Hepatic stellate cell (primary cell): ENCODE measurements at regions not wholly inside any gene's neighbourhood (a gene's known extent, or its start where the extent isn't known, plus 50 kb on each side); places are given as distances from the start of the nearest gene placed in this dataset.

Experiments
- DNase-seq: peaks from one replicate; pipeline ENCODE4 v3.0.0; 2011; ENCODE audit warnings: low spot score

- DNase-seq, result no peak
Observed at GRCh38 chr18:73918816-73919215, 228.8 kb downstream of the FBXO15 start.

DNA sequence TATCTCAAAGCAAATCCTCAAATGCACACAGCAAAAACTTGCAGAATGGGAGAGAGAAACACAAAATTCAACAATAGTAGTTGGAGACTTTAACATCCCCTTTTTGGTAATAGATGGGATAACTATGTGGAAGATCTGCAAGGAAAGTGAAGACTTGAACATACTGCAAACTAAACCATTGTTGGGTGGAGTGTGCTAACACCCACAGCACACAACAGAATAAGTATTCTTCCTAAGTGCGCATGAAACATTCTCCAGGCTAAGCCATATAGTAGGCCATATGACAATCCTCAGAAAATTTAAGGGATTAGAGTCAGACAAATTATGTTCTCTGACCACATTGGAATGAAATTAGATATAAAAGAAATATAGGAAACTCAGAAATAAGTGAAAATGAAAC is 230.6 kb downstream of the FBXO15 start:
- no peak for DNase-seq

- DNase-seq, result no peak
Observed at GRCh38 chr18:73913505-73913904, 234.1 kb downstream of the FBXO15 start.

GRCh38 chr18:73908323-73908722 is 239.3 kb downstream of the FBXO15 start:
- peak; percentile 16 for DNase-seq

DNA sequence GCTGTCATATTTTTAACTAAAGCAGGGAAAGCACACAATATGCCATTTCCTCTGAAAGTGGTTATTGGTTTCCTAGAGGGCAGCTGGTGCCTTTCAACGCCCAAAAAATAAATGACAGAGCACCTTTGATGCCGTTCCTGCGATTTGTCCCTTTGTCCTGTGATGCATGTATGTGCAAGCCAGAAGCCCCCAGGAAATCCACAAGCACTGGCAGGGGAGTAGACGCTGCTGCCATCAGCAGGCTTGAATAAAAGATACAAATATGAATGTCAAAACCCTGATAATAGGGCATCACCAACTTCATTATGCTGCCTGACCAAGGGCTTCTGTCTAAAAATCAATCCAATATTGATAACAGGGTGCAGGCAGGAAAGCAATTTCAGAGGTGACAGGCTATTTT is 246.1 kb downstream of the FBXO15 start:
- DNase-seq, result no peak

GRCh38 chr18:73901151-73901550 is 246.5 kb downstream of the FBXO15 start:
- no peak for DNase-seq

DNA sequence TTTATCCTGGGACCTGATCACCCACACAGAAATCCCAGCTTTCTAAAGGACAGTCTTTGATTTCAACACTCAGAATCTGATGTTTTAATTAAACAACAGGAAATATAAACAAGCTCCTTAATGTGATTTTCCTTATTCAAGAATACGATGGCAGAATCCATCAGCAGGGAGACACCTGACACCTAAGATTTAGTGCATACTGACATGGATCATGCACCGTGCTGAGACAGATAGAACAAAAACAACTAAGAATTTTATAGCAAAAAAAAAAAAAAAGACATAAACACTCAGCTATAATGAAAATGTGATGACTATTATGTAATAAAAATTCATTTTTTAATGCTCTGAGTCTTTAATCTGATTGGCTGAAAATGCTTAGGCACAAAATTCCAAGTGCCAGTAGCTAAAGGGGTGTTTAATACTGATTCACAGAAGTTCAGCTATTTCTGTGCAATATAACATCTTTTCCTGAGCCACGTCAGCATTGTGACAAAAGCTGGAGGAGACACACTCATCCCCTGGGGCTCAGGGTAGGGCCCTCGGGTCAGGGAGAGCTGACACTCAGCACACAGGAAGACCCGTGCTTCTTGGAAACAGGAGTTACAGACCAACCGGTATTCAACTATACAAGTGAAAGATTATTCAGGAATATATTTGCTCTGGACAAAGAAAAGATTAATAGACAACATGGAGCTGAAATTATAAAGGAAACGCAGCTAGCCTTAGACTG is 247.4 kb downstream of the FBXO15 start:
- no peak for DNase-seq

GRCh38 chr18:73897517-73897916 is 250.1 kb downstream of the FBXO15 start:
- no peak for DNase-seq

DNA sequence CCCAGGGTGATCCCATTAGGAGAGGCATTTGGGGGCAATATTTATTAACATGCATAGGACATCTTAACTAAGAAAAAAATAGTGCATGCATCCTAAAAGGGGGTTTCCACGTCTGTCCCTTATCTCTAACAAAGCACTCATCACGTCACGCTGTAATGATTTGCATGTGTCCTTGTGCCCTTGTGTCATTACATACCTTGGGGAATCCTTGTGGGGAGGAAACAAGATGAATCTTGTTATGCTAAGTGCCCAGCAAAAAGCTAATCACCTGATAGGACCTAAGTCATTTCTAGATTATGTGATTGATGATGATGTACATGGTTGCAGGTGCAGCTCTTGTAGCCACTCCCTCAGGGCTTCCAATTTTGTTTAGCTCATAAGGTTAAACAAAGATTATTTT is 250.9 kb downstream of the FBXO15 start:
- DNase-seq, result no peak

GRCh38 chr18:73895701-73896100 is 251.9 kb downstream of the FBXO15 start:
- DNase-seq, result no peak

DNA sequence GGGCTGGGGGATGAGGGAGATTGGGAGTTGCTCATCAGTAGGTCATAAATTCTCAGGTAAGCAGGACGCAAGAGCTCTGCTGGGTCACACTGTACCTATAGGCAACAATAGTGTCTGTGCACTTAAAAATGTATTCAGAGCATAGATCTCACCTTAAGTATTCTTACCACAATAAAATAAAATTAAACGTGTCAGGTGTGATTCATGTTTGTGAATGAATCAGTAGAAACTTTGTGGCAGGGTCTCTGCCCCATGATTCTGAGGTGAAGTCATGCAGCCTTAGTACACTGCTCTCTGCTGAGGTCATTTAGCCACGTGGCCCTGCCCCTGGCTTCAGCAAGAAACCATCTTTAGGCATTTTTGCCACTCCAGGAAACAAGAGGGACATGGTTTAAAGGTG is 253.8 kb downstream of the FBXO15 start:
- DNase-seq, result no peak

DNA sequence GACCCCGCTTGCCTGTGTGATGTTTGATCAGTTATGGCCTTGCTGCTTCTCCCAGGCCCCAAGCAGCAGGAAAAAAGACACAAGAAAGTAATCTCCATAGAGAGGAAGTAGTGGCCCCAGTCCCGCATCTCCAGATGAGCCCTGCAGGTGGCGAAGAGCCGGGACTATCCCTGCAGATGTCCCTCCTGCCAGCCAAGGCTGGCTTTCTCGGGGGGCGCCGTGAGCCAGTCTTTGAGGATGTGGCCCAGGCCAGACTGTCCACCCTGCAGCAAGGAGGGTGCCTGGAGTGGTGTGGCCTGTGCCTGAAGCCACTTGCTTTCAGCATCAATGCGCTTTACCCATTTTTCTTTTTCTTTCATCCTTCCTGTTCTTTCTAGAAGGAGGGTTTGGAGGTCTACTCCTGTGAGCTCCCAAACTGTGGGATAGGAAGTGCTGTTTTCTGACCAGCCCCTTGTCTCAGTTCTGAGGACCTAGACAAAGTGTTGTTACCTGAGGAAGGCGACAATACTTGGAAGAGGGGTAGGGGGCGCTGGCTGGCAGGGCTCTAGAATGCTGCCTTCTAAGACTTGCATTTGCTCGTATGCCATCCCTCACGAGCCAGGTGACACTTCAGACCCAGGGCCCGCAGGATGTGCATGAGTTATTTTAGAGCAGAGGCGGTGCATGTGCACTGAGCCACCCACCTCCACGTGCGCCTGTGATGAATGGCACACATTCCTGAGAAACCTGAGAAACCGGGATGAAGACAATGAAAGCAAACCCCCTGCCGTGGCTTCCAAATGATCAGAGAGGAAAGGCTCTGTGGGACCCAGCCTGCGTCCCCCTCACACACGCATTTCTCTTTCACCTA is 255.8 kb downstream of the FBXO15 start:
- no peak for DNase-seq

- DNase-seq, result no peak
Observed at GRCh38 chr18:73888565-73888964, 259.1 kb downstream of the FBXO15 start.

DNA sequence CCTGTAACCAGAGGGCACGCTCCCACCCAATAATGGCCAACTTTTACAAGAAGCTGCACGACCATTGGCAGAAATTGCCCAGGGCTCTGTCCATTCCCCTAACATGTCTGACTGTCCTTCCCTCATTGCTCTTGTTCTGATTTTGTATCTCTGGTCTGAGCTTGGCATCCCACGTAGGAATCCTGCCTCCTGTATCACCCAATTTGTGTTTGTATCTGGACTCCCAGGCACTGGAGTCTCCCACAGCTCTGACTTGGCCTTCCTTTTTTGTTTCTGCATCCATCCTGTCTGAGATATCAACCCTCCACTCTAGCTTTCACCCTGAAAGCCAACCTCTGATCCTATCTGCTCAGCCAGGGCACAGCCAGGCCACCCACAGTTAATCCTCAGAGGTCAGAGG is 259.8 kb downstream of the FBXO15 start:
- DNase-seq, result no peak

GRCh38 chr18:73884868-73885267 is 262.8 kb downstream of the FBXO15 start:
- no peak for DNase-seq

- no peak for DNase-seq
Observed at GRCh38 chr18:73881396-73881917, 266.2 kb downstream of the FBXO15 start.

DNA sequence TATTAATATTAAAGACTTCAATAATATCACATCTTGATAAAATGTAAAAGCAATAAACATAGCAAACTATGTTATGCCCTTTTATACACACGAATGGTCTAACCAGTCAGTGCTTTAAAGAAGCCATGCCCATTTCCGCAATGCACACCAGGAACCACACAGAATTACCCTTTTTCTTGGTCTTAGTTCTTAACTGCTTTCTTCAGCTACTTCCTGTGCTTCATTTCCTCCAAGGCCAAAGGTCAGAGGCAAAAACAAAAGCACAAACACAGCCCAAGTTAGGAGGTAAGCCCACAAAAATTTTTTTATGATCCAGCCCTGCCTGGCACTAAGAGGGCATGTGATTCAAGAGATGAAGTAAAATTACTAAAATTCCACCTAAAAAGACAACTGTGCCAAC is 267.2 kb downstream of the FBXO15 start:
- no peak for DNase-seq

DNA sequence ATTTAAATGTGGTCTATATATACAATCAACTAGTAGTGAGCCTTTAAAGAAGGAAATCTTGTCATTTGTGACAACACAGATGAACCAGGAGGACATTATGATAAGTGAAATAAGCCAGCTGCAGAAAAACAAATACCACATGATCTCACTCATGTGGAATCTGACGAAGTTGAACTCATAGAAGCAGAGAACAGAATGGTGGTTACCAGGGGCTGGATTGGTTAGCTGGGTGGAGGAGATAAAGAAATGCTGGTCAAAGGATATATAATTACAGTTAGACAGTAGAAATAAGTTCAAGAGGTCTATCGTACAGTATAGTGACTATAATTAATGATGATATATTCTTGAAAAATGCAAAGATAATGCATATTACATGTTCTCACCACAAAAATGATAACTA is 267.9 kb downstream of the FBXO15 start:
- peak; percentile 8 for DNase-seq

DNA sequence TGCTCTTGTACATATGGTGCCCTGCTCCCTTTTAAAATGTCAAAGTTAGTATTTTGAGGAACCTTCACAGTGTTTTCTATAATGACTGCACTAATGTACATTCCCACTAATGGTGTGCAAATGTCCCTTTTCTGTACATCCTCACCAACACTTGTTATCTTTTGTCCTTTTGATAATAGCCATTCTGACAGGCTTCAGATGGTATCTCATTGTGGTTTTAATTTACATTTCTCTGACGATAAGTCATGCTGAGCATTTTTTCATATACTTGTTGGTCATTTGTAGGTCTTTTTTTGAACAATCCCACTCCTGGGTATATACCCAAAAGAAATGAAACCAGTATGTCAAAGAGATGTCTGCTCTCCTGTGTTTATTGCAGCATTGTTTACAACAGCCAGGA is 268.3 kb downstream of the FBXO15 start:
- no peak for DNase-seq

GRCh38 chr18:73869182-73869581 is 278.5 kb downstream of the FBXO15 start:
- no peak for DNase-seq

DNA sequence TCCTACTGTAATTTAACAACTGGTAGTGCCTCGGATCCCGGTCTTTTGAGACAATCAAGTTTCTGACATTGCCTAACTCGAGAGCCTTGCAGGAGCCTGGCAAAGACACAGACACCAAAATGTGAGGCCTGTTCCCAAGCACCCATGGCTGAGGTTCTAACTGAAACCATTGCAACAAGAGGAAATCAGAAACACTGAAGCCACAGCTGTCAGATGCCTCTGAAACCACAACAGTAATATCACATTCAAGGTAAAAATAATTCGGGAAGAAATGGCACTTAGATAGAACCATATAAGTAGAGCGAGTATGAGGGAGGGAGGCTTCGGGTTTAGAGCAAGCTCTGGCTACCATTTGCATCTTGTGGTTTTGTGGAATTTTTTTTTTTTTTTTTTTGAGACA is 285.9 kb downstream of the FBXO15 start:
- DNase-seq, result no peak

DNA sequence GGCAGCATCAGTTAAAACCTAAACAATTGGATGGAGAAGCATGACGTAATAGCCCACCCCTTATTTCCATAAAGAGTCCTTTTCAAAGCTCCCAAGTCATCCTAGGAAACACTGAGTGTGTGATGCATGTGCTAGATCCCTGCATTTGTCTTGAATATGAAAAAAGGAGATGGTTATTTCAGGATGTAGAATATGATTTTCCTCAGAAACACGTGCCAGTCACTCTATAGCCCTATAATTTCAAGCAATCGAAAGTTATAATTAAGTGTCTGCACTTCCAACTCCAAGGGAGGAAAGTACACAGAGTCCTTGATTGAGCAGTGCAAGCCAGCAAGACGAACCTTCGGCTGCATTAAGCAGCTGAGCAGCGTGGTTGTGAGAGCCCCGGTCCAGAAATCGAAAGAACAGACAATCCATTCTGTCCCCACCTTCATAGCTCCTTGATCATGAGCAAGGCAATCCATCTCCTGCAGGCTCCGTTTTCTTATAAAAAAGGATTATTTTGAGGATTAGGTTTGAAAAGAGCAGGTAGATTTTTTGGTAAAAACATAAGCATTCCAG is 287.7 kb downstream of the FBXO15 start:
- no peak for DNase-seq
